GM19351 (cell line): ENCODE measurements at regions not wholly inside any gene's neighbourhood (a gene's known extent, or its start where the extent isn't known, plus 50 kb on each side); places are given as distances from the start of the nearest gene placed in this dataset.

ENCODE experiments used
- ATAC-seq: cut with Tn5 transposase; IDR thresholded peaks from one replicate; pipeline ENCODE4 v1.9.1; 2021; ENCODE audit warnings: mild to moderate bottlenecking, moderate library complexity; ENCODE audit not compliant: unreplicated experiment

DNA sequence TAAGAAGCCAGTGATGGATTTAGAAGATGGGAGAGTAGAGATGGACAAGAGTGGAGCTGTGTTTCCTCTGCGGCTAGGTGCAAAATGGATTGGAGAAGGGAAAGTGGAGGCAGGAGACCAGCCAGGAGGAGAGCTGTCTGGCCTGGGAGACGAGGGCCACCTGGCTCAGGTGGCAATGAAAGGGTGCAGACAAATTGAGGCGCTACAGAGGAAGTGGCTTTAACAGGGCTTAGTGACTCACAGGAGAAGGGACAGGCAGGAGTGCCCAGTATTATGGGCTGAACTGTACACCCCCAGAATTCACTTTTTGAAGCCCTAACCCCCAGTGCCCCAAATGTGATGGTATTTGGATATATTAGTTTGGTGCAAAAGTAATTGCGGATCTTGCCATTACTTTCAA, 65.6 kb upstream of the DUSP5 start:
- ATAC-seq, result no peak

DNA sequence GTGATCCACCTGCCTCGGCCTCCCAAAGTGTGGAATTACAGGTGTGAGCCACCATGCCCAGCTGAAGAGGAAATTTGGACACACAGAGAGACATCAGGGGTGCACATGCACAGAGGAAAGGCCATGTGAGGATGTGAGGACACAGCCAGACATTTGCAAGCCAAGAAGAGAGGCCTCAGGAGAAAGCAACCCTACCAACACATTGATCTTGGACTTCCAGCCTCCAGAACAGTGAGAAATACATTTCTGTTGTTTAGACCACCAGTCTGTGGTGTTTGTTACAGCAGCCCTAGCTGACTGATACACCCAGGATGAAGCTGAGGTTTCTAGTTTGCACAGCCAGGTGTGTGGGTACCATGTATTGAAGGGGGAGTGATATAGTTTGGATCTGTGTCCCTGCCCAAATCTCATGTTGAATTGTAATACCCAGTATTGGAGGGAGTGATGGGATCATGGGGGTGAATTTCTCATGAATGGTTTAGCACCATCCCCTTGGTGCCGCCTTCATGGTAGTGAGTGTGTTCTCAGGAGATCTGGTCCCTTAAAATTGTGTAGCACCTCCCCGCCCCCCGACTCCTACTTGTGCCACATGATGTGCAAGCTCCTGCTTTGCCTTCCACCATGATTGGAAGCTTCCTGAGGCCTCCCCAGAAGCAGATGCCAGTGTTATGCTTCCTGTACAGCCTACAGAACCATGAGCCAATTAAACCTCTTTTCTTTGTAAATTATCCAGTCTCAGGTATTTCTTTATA, 64.7 kb upstream of the DUSP5 start:
- ATAC-seq, result no peak

DNA sequence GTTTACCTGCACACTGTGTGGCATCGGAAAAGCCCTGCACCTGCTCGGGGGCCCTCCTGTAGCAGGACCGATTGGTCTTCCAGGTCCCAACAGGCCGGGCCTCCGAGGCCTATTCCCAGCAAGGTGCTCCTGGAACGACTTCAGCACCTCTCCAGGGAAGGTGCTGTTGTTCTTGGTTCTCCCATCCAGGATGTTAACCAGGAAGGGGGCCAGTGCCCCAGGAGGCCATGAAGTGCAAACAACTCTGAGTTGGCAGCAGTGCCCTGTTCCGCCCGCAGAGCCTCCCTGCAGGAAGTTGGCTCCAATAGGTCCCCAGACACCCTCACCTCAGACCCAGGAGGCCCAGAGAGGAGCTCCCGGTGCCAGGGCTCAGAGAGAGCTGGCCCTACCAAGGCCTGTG, 64.0 kb upstream of the DUSP5 start:
- no peak for ATAC-seq

DNA sequence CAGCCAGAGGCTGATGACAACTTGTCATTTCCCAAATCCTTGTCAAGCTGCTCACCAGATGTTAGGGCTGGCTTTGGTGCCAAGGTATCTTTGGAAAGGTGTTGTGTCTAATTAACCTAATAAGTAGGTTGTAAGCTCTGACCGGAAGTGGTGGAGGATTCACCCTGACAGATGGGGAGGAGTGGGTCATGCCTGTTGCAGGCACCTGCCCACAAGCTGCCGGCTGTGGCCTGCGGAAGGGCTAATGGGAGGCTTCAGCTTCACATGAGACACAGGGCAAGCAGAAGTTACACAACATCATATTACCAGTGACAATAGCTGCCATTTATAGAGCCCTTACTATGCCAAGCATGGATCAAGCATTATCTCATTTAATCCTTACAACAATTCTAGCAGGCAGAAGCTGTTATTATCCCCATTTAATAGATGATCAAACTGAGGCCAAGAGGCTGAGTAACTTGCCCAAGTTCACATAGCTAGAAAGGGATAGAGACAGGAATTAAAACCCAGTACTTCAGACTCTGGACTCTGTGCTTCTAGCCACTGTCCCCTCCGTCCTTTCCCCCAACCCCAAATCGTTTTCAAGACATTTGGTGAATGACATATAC, 63.1 kb upstream of the DUSP5 start:
- no peak for ATAC-seq

DNA sequence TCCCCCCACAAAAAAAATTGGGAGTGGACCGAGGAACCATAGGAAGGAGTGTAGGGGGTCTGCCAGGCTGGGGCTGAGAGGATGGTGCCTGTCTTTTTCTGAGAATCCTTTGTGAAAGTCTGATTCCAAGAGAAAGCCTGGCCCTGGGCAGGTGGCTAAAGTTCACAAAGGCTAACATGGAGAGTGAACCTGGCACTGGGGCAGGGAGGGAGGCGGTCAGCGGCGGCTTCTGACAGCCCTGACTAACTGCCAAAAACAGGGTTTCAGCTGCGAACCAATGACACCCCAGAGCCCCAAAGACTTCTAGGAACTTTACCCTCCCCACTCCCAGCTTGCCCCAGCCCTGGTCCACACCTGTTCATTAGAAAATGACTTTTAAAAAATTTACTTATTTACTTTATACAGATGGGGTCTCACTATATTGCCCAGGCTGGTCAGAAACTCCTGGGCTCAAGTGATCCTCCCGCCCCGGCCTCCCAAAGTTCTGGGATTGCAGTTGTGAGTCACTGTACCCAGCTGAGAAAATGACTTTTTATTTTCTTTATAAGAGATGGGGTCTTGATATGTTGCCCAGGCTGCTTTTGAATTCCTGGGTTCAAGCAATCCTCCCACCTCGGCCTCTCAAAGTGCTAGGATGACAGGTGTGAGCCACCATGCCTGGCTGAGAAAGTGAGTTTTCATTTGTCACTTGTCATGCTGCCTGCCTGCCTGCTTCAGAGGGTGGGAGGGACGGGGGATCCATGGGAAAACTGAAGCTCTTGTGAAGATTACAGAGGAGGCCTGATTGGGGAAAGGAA, 61.0 kb upstream of the DUSP5 start:
- no peak for ATAC-seq

DNA sequence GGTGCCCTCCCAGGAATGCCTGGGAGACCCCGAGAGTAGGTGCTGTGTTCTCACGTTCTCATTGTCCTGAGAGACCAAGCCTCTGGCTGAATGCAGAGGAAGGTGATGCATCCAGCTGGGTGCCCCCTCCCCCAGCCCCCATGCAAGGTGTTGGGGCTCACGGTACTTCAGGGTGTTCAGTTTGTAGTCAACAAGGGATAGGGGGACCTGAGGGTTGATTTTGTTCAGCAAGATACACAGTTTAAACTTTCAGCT, 60.4 kb upstream of the DUSP5 start:
- no peak for ATAC-seq

DNA sequence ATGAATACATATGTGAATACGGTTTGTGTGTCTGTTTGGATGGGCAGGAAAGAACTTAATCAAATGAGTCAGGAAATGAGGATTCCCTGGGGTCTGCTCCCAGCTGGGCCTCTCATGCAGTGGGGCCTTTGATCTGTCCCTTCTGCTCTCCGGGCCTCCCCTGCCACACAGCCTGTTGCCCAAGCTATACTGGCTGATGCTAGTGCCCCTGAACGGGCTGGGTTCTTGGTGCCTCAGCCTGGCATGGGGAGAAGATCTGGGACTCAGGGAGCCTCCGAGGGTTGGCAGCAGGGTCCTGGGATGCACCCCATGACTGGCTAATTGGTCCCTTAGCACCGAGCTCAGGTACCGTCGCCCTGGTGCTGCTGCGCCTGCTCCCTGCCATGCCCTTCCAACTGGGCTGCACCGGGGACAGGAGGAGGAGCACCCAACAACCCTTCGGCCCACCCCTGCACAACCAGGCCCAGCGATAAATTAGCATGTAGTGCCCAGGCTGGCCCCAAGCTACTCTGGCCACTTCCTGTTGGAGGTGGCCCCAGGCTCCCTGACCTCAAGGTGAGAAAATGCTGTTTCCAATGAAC, 59.9 kb upstream of the DUSP5 start:
- ATAC-seq, result no peak

DNA sequence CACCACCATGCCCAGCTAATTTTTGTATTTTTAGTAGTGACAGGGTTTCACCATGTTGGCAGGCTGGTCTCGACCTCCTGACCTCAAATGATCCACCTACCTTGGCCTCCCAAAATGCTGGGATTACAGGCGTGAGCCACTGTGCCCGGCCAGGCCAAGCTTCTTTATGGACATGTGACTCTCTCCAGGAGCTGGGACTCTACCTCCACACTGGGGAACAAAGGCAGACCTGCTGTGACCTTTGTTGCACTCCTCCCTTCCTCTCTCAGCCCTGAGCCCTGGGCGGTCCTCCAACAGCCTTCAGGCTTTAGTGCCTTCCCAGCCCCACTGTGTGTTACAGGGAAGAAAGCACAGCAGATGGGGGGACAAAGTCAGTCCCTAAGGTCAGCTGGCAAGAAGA, 55.0 kb upstream of the DUSP5 start:
- ATAC-seq, result no peak

DNA sequence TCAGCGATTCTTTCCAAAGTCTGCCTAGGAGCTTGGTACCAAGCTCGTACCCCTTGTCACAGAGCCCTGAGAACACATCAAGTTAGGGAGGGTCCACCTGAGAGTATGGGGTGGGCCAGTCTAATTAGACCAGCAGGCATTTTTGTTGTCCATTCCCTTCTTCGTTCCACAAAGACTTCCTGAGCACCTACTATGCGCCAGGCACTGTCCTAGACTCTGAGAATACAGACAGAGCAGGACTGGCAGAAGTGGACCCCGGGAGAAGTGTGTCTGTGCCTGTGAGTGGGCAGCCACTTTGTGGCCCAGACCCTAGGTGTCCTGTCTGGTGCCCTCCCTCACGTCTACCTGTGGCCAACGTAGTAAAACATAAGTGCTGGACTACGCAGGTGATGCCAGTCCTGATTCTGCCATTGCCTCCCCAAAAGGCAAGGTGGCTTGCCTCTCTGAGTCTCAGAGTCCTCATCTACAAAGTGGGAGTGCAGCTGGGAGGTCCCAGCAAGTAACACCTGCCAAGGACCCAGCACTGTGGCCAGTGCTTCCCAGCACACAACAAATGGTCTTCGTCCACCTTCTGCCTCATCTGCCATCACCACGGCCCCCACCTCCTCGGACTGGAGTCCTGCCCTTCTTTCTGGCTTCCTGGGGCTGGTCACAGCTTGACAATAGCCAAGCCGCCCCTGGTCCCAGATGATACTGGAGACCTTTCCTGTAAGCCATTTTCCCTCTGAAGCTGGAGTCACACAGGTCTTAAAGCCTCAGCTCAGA, 54.3 kb upstream of the DUSP5 start:
- no peak for ATAC-seq

DNA sequence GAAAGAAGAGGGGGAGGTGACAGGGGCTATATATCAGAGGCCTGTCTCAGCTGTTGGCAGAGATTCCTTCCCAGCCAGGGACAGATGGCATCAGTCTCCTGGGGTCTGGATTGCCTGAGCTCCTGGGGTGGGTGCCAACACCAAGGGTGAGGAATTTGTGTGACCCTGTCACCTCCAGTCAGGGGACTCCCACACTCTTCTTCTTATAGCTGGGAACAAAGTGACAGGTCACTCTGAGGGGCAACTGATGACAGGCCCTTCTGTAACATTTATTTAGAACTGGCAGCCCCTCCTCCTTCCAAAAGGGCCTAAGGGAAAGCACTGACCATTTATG, 53.7 kb upstream of the DUSP5 start:
- no peak for ATAC-seq

DNA sequence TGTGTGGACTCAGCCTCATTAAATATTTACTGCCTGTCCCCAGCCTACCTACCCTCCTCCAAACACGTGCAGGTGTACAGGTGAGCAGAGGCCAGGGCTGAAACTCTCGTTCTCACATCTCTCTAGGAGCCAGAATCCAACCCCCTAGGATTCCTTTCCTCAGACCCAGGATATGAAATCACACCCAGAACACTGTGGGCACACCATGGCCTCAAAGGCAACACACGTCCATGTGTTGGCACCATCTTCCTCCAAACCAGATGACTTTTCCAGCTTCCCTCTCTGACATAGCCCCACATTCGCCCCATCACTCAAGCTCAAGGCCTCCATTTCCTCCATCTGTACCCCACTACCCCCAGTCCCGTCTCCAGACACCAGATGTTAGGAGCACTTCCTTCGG, 51.8 kb upstream of the DUSP5 start:
- ATAC-seq, result no peak

DNA sequence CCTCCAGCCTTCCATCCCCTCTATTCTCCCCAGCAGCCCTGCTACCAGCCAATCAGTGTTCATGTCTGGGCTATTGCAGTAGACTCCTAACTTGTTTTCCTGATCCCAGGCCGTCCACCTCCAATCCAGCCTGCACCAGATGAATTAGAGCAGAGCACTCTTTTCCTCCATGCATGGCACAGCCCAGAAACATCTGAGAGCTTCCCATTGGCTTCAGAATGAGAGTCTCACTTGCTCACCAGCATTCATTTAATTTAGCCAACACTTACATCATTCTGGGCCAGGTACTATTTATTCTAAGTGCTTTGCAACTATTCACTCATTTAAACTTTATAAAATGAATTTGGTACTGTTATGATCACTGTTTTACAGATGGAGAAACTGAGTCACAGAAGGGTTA, 51.4 kb upstream of the DUSP5 start:
- no peak for ATAC-seq

DNA sequence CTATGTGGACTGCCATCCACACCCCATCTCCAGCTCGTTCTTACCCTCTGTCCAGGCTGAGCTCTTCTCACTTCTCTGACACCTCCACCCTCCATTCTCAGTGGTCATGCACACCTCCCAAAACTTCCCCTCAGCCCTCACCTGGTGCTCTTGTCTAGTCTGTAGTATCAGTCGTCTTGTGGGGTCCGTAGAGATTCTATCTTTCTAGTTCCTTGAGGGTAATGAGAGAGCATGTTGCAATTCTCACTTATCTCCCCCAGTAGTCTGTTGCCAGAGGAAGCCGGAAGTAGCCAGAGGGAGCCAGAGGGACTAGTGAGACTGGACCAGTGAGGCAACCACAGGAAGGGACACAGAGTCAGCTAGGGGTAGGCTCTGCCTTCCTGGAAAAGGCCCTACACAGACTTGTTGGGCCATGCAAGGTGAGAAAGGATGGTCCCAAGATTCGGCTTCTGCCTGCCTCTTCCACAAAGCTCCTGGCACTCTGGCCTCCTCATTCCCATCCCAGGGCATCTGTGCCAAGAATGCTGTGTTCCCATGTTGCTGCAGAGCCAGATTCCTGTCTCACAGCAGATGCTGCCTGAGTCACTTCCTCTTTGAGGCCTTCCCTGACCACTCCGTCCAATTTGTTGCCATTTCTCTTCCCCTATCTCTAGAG, 50.6 kb upstream of the DUSP5 start:
- no peak for ATAC-seq

DNA sequence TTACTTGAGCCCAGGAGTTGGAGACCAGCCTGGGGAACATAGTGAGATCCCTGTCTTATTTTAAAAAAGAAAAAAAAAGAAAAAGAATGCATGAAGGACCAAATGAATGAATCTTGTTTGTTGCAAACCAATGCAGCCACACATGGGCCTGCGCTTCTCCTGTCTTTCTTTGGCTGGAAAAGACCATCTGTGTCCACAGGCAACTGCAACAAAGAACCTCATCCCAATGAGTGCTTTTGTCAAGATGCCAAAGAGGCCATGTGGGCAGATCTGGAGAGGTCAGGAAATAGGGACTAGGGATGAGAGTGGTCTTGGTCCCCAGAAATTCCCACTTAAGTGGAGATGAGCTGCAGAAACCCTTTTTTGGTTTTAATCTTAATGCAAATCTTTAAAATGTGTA, 49.8 kb upstream of the DUSP5 start:
- ATAC-seq, result no peak
